Left lobe of liver (tissue), 2 donors: ENCODE measurements at regions not wholly inside any gene's neighbourhood (a gene's known extent, or its start where the extent isn't known, plus 50 kb on each side); places are given as distances from the start of the nearest gene placed in this dataset.

Experiments
- ATAC-seq: fragments of 200-7000 bp; cut with Tn5 transposase; one replicate; pipeline ENCODE4 v1.9.1; 2020; ENCODE audit warnings: mild to moderate bottlenecking, moderate library complexity
- DNase-seq: peaks from one replicate; pipeline ENCODE4 v3.0.0-alpha.2; 2020; ENCODE audit warnings: low spot score
- donor health status: DM: no; HTN: no; CAD: no; lungs with moderate emphysema.
- donor health status: DM: no; HTN: yes; CAD: no.

DNA sequence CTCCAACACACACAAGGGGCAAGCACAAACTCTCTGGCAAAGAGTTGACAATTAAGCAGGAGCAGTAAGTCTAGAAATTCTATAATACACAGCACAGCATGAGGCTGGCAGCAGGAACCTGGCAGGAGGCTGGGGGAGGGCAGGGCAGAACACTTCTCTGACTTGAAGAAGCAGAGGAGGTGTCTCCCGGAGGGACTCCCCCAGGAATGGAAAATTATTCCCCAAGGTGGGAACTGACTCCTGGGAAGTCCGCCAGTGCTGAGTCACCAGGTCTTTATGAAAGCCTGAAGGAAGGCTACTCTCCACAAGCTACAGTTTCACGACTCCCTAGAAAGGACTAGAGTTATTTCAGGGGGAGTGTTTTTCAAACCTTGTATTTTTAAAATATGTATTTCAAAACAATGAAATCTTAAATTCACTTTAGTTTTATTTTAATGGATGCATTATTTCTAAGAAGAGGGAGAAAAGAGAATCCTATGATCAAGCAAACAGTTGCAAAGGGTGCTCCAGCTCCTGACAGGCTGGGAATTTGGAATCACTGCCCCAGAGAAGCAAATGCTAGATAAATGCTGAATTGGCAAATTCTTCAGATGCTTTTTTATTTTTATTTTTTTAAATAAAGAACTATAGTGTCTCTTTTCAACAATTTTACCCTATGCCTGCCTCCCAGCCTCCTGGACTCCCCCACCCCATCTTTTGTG is 192.8 kb downstream of the LY86 start:
- ATAC-seq (no peak), DNase-seq (no peak)

DNA sequence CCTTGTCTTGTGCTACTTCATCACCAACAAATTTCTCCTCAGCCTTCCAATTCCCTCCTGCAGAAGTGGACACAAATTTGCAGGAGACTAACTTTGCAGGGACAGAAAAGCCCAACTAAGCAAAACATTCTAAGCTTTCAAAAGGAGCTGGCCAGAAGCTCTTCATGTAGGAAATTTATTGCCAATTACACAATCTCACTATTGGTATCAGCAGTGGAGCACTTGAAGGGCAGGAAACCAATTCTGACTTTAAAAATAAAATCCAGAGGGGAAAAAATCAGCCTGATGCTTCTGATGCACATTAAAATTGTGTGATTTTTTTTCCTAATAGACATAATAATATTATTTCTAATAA is 193.3 kb downstream of the LY86 start:
- no peak for ATAC-seq
- DNase-seq = no peak

DNA sequence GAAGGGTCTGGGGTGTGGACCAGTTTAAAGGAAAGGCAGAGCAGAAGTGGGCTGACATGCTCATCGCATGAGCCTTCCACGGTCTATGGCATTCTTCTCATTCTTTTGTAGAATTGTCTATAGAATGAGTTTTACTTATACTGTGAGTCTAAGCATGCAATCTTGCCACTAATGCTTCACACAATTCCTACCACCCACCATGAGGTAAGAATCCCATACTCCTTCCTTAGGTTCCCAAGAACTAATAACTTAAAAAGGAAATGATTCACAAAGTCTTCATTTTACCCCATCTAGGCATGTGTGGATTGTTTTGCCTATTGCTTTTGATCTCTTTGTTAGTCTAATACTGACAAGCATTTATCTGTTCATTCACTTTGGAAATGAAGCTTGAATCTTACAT is 195.2 kb downstream of the LY86 start:
- ATAC-seq (no peak), DNase-seq (no peak)

DNA sequence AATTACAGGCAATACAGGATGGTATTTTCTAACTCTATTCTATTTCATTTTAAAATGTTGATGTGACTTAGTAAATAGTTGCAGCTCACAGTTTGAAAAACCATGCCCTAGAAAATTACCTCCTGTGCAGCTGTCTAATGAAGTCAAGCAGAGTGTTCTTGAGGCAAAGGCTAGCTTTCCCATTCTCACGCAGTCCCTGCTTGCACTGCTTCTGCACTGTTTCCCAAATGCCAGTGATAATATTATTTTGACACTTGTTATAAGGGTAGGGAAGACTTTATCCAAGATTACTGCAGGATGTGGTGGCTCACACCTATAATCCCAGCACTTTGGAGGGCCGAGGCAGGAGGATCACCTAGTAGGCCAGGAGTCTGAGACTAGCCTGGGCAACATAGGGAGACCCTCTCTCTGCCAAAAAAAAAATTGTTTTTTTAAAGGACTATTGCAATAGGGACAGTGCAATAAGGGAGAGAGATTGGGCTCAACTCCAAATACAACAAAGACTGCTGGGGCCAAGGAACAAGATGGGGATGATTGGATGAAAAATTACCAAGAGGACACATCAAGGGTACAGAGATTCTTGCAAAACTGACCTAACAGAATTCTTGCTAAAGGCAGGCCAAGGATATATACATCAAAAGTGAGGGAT is 196.1 kb downstream of the LY86 start:
- peak; percentile 68 for ATAC-seq
- DNase-seq = no peak

DNA sequence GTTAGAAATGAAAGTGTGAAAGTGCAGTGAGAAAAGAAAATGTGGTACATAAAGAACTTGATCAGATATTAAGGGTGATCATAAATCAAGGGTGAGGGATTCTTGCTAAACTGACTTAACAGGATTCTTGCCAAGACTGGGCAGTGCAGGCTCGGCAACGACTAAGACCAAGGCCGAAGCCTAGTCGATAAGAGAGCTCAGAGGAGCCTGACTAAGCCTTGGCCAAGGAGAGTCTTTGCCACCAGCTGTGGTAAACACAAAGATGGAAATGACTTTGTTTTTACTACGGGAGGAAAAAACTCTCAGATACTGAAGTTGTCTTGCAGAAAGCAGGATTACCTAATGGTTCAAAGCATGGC is 196.6 kb downstream of the LY86 start:
- DNase-seq = no peak
- ATAC-seq = peak; percentile 29

DNA sequence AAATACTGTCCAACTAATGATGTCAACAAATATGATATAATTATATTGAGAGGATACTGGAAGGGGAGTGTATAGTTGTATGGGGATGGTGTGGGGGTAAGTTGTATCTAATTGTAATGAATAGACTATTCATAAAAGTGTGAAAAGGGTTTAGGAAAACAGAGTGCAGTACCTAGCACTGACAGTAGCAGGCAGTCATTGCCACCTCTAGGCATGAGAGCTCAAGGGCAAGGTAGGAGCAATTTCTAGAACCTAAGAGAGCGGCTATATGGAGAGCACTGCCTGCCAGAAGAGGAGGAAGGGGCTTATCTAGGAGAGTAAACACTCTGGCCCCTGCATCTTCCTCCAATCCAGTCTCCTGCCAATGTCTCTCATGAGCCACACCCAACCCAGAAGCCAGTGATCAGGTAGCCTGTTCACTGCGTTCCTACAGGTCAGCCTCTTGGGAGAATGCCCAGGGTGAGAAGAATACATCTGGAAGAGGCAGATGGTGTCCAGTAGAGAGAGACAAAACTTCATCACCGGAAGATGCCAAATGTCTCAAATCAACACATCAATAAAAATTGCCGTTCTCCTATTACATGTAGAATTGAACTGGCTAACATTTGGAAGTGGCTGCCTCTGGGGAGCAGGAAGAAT is 200.0 kb downstream of the LY86 start:
- DNase-seq = no peak
- peak; percentile 79 for ATAC-seq

DNA sequence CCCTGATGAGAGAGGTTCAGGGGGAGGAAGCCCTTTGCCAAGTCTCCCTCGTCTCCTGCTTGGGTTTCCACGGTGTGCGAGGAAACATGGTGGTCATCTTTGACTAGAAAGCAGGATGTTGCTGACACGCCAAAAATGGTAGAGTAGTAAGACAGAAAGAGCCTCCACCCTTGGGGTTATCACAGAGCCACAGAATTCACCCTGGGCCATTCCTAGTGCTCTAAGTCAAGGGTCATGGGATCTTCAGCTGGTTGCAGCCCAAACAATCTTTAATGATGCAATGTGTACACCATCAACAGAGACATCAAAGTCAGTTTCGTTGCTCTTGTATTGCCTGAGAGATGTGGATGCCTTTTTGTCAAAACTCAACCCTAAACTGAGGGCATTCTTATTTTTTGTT is 201.9 kb downstream of the LY86 start:
- no peak for DNase-seq
- peak; percentile 73 for ATAC-seq

DNA sequence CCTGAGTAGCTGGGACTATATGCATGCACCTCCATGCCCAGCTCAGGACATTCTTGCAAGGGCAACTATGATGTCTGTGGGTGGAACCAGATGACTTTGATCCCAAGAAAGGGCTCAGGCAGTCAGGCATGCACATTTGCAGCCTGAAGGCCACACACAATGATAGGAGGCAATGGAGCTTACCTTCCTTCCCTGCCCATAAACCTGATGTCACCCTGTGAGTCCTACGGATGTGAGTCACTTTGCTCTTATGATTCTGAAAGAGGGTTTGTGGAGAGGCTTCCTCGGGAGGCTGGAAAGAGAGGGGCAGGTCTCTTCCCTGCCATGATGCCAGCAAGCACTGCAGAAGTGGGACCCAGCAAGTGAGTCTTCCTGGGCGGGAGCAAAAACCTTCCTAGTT is 202.4 kb downstream of the LY86 start:
- ATAC-seq (no peak), DNase-seq (no peak)

DNA sequence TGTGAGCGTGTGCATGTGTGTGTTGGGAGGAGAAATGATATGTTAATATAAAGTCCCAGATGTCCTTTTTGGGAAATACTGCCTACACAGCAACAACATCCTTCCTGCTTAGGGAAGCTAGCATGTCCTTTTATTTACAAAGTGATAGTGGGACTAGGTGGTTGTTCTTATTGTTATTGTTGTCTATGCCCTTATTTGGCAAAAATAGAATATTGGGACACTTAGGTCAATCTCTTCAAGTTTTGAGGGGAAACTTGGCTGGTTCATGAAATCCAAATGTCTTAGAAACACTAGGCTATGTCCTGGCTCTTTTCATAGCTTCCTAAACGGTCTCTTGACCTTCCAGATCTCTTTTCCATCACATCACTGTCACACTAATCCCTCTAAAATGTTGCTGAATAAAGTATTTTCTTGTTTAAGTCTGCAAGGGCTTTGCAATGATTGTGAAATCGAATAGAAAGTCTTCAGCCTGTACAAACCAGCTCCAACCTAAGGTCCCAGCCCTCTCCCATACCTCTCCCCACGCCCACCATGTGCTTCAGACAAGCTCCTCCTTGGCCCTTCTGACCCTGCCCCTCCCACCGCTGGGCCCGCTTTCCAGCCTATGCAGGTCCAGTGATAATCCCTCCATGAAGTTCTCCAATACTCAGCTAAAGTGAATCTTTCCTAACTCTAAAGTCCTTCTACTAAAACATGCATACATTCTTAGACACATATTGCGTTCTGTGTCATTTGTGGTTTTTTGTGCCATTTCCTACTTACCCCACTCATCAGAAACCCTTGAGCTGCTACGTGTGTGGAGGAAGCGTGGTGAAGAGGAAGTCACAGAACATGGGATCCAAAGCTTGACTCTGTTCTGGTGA is 205.1 kb downstream of the LY86 start:
- no peak for ATAC-seq
- no peak for DNase-seq

DNA sequence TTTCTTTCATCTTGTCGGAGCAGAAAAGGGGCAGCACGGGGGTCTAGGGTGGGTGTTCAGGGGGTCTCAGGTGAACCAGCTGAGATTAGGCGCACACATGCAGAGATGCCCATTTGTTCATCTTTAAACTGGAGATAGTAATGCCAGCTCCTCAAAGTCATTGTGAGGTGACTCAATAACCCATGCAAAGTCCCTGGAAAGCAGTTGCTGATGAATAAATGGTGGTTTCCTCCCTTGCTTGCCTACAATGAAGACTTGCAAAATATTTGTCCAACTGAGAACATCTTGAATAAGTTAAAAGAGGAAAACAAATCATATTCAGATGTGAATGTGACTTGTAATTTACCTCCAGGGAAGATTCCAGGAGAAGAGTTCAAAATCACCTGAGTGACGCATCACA is 206.9 kb downstream of the LY86 start:
- ATAC-seq = no peak
- no peak for DNase-seq

DNA sequence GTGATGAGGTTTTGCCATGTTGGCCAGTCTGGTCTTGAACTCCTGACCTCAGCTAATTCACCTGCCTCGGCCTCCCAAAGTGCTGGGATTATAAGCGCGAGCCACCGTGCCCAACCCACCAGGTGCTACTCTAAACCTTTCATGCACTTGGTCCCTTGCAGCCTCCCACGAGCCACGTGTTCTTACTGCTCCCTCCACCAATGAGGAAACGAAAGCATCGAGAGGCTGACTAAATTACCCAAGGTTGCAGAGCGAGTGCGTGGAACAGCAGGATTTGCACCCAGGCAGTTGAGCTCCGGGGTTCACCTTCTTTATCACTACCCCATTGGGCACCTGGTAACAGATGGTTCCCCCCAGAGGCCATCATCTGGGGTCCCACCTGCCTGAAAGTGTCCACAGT is 208.3 kb downstream of the LY86 start:
- DNase-seq (no peak), ATAC-seq (no peak)

DNA sequence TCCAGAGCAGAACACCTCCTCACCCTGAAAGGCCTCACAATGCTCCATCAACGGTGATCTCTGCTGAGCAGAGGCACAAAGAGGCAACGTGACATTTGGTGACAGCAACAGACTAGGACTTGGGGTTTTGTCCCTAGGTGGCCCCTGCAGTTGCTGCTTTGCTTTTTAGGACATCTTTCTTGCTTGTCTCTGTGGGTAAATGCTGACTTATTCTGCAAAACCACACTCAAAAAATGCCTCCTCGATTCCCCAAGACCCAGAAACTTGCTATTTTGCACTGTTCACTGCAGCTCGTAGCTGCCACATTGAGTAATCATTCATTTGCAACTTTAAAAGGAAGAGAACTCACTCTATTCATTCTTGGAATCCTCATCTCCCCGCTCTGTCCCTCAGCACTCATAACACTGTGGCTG is 209.9 kb downstream of the LY86 start:
- DNase-seq = no peak
- ATAC-seq = no peak

DNA sequence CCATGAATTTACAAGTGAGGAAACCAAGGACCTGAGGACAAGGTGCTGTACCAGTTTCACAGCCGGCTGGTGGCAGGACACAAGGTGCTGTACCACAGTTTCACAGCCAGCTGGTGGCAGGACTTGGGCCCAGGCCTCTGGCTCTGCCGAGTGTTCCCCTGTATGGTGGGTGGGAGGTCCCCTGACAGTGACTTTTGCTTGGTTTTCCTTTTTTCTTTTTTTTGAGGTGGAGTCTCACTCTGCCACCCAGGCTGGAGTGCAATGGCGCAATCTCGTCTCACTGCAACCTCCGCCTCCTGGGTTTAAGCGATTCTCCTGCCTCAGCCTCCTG is 212.4 kb downstream of the LY86 start:
- DNase-seq (no peak), ATAC-seq (no peak)

DNA sequence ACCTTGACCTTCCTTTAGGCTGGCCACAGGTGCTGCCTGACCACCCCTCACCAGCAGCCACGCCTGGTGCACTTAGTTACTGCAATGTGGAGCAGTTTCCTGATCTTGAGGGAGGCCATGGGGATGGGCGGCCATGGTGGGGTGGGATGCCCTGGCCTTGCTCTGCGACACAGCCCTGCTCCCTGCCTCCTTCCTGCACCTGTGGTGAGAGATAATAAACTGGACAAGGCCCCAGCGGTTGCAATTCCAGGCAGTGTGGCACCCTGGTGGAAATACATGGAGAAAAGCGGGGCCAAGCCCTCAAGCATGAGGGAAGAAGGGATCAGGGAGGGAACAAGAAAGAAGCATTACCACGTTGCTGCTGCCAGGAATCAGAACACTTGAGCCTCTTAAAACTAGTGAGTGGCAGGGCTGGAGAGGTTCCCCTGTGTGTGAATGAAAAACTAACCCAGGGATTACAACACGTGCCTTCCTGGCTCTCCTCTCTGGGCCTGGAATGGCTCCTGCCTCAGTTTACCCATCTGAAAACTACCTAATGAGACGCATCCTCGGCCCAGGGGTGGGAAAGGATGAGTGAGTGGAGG is 213.2 kb downstream of the LY86 start:
- ATAC-seq = no peak

DNA sequence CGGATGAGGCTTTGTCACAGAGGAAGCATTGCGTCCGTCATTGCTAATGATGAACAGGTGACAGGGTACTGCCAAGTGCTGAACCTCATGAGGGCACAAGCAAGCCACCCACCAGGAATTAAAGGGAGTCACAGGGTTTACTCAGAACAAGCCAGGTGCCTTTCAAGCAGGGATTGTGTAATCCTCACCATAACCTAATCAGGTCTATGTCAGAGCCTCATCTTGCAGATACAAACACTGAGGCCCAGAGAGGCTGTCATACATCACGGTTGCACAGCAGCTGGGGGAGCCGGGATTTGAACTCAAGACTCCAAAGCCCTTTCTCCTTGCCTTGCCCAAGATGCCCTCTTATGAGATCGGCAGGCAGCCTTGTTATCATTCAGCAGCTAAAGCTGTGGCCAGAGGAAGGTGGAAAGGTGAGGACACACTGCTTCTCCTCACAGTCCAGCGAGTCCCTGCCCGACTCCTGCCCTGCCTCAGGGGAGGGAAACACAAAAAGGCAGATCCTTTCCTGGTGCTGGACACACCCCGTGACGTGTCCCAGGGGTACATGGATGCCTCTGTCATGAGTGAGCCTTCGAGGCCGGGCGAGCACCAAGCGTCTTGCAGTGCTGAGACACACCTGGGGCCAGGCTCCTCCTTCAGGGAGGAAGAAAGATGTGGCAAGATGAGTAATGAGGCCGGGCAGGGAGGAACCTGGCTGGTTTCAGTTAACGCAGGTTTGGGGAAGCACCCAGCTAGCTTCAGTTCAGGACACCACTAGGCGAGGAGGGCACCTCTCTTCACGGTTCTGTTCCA is 214.9 kb downstream of the LY86 start:
- no peak for DNase-seq

More for the DNA sequence above, 213.2 kb downstream of the LY86 start:
- no peak for DNase-seq

DNA sequence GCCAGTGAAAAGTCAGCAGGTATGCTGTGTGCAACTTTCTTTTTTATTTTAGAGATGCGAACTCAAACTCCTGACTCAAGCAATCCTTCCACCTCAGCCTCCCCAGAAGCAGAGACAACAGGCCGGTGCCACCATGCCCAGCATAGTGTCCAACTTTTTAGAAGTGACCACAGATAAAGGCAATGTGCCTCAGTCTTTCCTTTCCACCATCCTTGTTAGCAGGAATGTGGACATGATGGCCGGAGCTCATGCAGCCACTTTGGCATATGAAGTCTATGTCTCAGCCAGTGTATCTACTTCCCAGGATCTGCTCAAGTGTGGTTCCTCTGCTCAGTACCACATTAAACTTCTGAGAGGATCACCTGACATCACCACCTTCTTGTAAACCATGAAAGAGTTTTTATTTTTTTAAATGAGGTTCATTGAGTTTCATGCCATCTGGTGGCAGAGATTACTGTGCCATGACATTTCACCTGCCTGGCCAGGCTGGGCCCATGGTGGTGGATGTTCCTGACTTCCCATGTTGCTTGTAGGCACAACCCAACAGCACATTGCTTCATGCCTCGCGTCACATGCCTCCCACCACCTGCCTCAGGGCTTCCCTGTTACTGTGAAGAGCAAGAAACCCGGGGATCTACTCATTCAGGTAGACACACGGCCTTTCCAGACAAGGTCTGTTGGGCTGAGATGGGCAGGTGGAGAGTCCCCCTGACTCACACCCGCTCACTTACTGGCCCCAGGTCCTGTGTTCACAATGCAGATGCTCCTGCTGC is 216.5 kb downstream of the LY86 start:
- ATAC-seq = no peak
- no peak for DNase-seq

More for the DNA sequence above, 214.9 kb downstream of the LY86 start:
- ATAC-seq = no peak

DNA sequence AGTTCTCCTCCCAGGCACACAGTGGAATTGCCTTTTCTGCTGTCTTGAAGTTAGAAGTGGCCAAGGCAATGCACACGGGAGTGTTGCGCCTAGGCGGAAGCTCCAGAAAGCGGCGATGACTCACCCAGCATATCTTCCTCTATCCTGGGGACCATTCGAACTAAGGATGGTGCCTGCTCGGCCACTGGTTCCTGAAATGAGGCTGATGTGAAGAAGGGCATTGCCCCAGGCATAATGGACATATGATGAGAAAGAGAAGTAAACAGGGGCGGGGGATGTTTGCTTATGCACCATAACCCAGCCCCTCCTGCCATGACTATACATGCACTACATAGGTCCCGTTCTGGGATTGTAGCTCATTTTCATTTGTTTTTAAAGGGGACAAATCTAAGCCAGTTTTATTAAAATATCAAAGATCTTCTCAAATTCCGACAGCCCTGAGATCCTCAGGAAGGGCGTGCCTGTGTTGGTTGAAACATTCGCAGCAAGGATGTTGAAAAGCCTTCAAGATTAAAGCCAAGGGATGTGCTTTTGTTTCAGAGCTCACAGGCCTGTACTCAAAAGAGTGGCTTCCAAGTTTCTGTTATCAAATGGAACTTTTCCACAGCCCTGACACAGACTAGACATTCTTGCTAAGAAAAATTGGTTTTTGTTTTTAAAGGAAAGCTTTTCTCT is 218.5 kb downstream of the LY86 start:
- DNase-seq (peak; percentile 51), ATAC-seq (no peak)

DNA sequence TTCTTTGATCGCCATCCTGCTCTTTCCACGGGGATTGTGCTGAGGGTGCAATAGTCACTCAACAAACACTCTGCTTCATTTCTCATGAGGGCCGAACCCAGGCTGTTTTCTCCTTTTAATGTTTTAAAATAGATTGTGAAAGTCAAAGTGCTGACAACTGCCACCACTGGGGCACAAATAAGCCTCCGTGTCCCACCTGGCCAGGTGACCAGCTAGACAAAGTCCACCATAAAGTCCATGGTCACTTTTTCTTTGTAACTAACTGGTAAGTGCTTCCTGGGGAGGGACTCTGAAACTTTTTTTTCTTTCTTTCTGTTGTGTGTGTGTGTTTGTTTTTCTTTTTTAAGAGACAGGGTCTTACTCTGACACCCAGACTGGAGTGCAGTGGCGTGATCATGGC is 219.8 kb downstream of the LY86 start:
- DNase-seq (peak; percentile 72), ATAC-seq (peak; percentile 49)

DNA sequence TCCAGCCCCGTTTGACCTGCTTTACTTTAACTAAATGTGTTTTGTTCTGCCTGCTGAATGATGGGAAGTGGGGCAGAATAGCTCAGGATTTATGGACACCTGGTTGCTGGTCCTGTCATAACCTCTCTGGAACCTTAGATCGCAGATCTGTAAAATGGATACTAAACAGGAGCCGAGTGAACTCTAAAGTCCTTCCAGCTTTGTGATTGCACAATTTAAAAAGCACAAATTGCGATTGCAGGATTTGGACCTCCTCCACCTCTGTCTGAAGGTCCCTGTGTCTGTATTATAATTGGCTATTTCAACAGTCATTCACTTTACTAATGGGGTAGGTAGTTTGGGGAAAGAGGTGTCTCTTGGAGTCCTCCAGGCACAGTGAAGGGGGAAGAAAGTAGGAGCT is 220.4 kb downstream of the LY86 start:
- DNase-seq (peak; percentile 74), ATAC-seq (peak; percentile 68)
